SK-N-SH treated with all-trans-retinoic acid at 6 μM for 48 hours (cell line): ENCODE measurements at regions not wholly inside any gene's neighbourhood (a gene's known extent, or its start where the extent isn't known, plus 50 kb on each side); places are given as distances from the start of the nearest gene placed in this dataset.

Experiments used
- ARNTL ChIP-seq: fragments of 450-650 bp; formaldehyde crosslinking; IDR thresholded peaks from 2 replicates; pipeline ENCODE4 v1.5.0; 2020; ENCODE audit warnings: low read depth, mild to moderate bottlenecking, moderate library complexity, borderline replicate concordance
- BACH2 ChIP-seq: fragments of 250-450 bp; sonication (Bioruptor Pico); IDR thresholded peaks from 2 replicates; pipeline ENCODE4 v1.9.0; 2021; ENCODE audit warnings: mild to moderate bottlenecking, borderline replicate concordance
- CREB5 ChIP-seq: fragments of 250-450 bp; sonication (Bioruptor Pico); IDR thresholded peaks from 2 replicates; pipeline ENCODE4 v1.5.1; 2020; ENCODE audit warnings: low read depth, mild to moderate bottlenecking, moderate library complexity
- ESRRG ChIP-seq: fragments of 250-450 bp; sonication (Bioruptor Pico); IDR thresholded peaks from 2 replicates; pipeline ENCODE4 v1.6.1; 2021; ENCODE audit warnings: mild to moderate bottlenecking
- GLIS3 ChIP-seq: fragments of 250-450 bp; sonication (Bioruptor Pico); IDR thresholded peaks from 2 replicates; pipeline ENCODE4 v1.5.0; 2020; ENCODE audit warnings: mild to moderate bottlenecking, moderate library complexity
- ISL1 ChIP-seq: fragments of 250-450 bp; sonication (Bioruptor Pico); IDR thresholded peaks from 2 replicates; pipeline ENCODE4 v2.1.2; 2022; ENCODE audit warnings: mild to moderate bottlenecking, moderate library complexity
- OSR1 ChIP-seq: fragments of 250-450 bp; sonication (Bioruptor Pico); IDR thresholded peaks from 2 replicates; pipeline ENCODE4 v1.8.0; 2022; ENCODE audit warnings: moderate library complexity, mild to moderate bottlenecking, inconsistent platforms
- PATZ1 ChIP-seq: fragments of 250-450 bp; sonication (Bioruptor Pico); IDR thresholded peaks from 2 replicates; pipeline ENCODE4 v1.8.0; 2020; ENCODE audit warnings: mild to moderate bottlenecking, moderate library complexity, borderline replicate concordance
- POU6F1 ChIP-seq: fragments of 250-450 bp; sonication (Bioruptor Pico); IDR thresholded peaks from 2 replicates; pipeline ENCODE4 v1.8.0; 2021; ENCODE audit warnings: low read depth, mild to moderate bottlenecking, moderate library complexity, borderline replicate concordance
- ZNF565 ChIP-seq: fragments of 450-650 bp; formaldehyde crosslinking; conservative IDR thresholded peaks from 2 replicates; pipeline ENCODE4 v1.5.0; 2020; ENCODE audit warnings: low read depth, mild to moderate bottlenecking, moderate library complexity

- no peak for TF ChIP-seq PATZ1
- peak; percentile 20; the same call in 1 of the 2 replicates for TF ChIP-seq ISL1 (CRISPR knock-in tag)
- TF ChIP-seq ARNTL (CRISPR knock-in tag) = no peak
- no peak for TF ChIP-seq ZNF565 (CRISPR knock-in tag)
- TF ChIP-seq POU6F1 (CRISPR knock-in tag) = no peak
- no peak for TF ChIP-seq OSR1 (CRISPR knock-in tag)
- TF ChIP-seq CREB5 (CRISPR knock-in tag) = no peak
- no peak for TF ChIP-seq GLIS3 (CRISPR knock-in tag)
- TF ChIP-seq ESRRG (CRISPR knock-in tag) = no peak
- no peak for TF ChIP-seq BACH2 (CRISPR knock-in tag)
These were observed 96.7 kb upstream of the S1PR1 start for GRCh38 chr1:101139821-101140718.
